ENCODE measurements at regions not wholly inside any gene's neighbourhood (a gene's known extent, or its start where the extent isn't known, plus 50 kb on each side); places are given as distances from the start of the nearest gene placed in this dataset.

DNA sequence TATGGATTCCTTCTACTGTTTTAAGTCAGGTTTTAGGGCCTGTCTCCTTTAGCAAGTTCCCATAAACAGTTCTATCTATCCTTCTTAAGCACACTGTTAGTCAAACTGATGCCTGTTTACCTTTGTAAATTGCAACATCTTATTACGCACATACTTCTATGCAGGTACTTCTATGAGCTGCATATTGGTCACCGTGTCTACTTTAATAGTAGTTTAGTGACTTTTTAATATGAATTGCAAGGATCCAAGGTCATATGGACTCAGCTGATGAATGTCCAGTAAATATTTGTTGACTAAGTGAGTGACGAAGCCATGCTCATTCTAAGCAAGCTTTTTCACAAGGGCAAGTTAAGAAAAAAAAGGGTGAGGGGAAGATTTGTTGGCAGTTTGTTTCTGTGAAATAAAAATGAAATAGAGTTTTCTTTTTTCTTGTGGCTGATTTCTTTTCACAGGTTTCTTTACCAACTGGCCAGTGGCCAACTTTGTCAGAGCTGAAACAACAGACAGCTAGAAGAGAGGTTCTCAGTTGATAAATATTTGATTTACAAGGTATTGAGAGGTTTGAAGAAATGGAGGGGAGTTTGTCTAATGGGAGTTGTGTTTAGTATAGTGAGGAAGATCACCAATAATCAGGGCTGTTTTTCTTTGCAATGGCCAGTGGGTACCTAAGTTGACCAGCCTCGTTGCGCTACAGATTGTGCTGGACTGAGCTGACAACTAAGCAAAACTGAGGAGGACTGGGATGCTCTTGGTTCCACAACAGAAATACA, 141.1 kb downstream of the SLC15A5 start:
- CTCF ChIA-PET = no interaction called here

DNA sequence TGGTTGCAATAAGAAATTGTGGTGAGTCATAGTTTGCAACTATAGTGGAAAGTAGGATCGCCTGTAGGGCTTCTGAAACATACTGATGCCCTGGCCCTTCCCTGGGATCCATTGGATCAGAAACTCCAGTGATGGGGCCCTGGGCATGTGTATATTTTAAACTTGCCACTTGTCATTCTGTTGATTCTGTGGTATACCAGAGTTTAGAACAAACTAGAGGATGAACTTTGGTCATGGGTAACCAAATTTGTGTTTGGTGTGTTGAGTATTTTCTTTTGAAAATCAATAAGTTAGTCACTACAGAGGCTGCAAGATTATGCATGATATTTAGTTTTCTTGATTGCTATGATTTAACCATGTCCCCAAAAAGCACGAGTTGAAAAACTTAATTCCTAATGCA, 142.2 kb downstream of the SLC15A5 start:
- ChIA-PET CTCF (no interaction called here), POLR2A (no interaction called here)

More for the DNA sequence above, 141.1 kb downstream of the SLC15A5 start:
- POLR2A ChIA-PET = no interaction called here

DNA sequence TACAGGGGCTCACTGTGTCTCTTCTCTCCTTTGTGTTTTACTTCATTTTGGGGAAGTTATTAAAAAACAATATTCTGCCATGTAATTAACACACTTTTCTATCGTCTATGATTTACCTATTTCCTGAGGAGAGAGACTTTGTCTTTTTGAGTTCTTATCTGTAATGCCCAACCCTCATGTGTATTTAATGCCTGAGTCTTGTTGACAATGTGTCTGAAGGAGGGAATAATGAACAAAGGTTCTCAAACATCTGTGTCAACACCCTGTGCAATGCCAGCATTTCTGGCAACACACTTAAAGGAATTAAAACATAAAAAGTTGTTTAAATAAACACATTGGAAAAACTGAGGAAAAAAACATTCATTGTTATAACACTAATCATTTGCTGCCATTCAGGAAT, 147.1 kb downstream of the SLC15A5 start:
- POLR2A ChIA-PET = no interaction called here
- CTCF ChIA-PET = no interaction called here

DNA sequence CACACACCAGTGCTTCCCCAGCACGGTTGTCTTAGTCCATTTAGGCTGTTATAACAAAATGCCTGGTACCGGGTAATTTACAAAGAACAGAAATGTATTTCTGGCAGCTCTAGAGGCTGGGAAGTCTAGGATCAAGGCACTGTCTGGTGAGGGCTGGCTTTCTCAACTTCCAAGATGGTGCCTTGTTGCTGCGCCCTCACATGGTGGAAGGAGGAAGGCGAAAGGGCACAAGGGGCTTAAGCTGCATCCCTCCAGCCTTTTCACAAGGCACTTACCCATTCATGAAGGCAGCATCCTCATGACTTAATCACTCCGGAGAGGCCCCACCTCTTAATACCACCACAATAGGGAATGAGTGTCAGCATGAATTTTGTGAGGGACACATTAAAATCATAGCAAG, 155.5 kb downstream of the SLC15A5 start:
- POLR2A ChIA-PET = no interaction called here
- CTCF ChIA-PET = no interaction called here

DNA sequence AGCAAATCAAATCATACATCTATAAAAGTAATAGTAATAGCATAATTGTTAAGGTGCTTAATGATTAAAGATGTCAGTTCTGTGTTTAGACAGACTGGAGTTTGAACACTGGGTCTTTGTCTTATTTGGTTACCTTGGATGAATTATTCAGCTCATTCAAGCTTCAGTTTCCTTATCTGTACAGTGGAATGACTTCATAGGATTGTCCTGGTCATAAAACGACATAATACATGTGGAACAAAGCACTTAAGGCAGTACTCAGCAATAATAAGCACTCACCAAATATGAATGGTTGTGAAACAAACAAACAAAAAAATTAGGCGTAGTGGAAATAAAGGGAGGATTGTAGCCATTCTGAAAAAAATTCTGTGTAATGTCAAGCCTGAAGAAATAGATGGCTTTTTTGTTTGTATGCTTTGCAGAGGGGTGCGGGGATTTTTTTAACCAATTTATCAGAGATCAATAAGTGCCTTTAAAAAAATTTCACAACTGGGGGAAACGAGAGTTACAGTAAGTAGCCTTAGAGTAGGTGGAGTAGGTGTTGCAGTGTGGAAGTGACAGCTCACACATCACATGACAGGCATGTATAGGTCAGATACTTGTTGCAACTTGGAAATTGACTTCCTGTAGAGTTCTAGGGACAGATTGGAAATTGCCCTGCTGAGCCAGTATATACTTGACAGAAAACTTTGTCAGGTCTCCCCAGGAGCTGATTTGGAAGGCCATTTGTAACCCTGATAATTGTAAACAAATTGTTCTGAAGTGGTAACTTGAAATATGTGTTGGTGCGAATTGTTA, 157.7 kb downstream of the SLC15A5 start:
- POLR2A ChIA-PET = no interaction called here
- CTCF ChIA-PET = no interaction called here

DNA sequence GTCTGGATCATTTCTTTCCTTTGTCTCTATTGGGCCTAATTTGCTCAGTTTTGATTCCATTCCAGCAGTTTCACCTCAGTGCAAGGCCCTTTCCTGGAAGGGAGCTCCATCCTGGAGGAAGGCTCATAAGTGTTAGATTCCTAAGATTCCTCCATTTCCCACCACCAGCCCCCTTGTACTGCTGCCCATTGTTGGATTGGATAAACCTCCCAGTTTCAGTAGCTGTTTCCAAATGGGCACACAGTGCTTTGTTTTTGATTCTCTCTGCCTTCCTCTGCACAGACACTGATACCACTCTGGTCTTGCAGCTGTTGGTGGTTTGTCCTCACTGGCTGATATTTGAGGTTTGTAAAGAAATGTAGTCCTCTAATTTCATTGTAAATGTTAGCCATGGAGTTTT, 158.9 kb downstream of the SLC15A5 start:
- ChIA-PET POLR2A (no interaction called here), CTCF (no interaction called here)

DNA sequence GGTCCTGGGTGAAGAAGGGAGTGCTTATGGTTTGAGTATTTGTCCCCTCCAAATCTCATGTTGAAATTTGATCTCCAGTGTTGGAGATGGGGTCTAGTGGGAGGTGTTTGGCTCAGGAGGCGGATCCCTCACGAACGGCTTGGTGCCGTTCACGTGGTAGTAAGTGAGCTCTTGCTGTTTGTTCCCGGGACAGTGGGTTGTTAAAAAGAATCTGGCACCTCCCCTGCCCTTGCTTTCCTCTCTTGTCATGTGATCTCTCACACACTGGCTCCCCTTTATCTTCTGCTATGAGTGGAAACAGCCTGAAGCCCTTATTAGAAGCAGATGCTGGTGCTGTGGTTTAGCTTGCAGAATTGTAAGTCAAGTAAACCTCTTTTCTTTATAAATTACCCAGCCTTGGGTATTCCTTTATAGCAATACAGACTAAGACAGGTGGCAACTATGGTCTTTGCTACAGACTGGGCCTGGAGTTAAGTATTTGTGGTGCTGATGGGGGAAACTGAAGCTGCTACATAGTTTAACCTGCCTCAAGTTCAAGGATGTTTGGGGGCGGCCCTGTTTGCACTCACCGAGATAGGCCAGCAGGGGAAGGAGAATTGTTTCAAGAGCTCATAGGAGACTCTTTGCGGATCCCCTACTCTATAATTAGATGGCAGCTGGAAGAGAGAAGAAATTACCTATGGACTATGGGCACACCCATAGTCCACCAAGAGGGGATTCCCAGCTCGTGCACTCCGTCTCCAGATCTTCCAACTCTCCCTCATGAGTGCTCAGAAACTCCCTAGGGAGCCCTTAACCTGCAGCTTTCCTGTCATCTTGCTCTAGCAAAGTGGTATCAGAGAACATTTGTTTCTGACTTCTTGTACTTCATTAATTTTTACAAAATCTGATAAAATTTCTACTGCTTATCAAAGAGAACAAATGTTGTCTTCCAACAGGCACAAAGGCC, 164.6 kb downstream of the SLC15A5 start:
- POLR2A ChIA-PET = no interaction called here
- CTCF ChIA-PET = no interaction called here

DNA sequence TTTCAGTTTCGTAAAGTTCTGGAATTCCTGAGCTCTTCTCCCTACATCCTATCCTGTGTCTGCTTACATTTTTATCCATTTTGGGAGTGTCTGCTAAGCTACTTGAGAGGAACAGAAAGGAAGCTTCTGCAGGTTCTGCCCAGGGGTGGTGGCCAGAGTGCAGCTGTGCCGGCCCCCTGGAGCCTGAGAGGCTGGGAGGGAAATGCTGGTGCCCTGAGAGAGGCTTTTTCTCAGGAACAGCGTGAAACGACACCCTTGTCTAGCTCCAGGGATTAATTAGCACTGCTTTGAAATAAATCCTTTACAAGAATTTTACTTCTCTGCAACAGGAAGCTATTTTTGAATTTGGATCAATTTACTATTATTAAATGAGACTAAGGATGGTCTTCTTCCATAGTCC, 165.4 kb downstream of the SLC15A5 start:
- ChIA-PET POLR2A (no interaction called here), CTCF (no interaction called here)

DNA sequence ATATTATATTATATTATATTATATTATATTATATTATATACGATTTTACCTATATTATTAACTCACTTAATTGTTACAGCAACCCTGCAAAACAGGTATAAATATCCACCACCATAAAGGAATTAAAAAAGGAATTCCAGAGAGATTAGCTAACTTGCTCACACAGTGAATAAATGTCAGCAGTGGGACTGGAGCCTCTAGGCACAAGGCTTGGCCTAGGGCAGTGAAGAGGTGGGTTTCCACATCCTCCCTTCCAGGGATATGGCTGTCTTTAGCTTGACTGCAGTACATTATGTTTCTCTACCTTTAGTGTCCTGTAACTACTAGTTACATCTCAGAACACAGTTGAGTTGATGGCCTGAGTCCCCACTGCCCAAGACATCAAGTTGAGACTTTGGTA, 166.9 kb downstream of the SLC15A5 start:
- ChIA-PET CTCF (no interaction called here), POLR2A (no interaction called here)

DNA sequence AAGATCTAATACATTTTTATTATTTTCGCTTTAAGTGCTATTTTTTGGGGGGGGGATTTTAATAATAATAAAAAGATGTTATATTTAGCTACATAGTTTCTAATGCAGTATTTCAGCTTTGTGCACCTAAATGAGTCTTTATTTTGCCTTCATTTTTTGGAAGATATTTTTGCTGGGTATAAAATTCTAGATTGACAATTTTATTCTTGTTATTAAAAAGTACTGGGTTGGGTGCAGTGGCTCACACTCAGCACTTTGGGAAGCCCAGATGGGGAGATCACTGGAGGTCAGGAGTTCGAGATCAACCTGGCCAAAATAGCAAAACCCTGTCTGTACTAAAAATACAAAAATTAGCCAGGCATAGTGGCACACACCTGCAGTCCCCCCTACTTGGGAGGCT, 173.6 kb downstream of the SLC15A5 start:
- ChIA-PET POLR2A (no interaction called here), CTCF (no interaction called here)

DNA sequence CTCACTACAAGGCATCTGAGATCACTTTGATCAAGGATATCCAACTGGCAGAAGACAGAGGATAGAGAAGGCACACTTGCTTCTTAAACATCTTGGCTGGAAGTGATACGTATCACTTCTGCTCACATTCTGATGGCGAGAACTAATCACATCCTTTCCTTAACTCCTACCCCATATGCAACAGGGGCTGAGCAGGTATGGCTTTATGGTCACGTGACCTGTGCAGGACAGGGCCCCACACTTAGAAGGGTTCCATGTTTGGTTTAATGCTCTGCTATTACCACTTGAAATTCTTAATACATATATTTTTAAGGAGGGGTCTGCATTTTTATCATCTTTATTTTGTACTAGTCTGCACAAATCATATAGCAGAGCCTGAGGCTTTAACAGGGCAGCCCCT, 177.3 kb downstream of the SLC15A5 start:
- ChIA-PET CTCF (no interaction called here), POLR2A (no interaction called here)

DNA sequence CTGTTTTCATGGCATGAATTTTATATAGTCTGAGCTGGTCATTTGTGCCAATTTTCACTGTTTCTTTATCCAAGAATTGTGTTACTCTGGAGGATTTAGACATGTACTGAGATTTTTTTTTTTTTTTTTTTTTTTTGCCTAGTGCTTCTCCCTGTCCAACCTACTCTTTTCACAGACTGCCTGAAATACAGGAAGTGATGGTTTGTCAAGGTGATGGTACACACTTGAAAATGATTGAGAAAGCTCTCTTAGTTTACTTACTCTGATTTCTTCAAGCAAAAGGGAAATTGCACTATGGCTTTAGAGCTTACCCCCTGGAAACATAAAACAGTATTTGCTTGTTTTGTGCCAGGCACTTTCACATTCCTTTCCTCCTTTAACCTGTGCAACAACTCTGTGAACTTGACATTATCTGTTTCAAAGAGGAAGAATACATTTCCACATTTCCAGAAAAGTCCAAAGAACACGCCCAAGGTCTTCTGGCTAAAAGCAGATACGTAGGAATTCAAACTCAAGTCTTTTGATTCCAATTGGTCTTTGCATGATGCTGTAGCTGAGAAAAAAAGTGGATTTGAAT, 181.1 kb downstream of the SLC15A5 start:
- ChIA-PET CTCF (no interaction called here), POLR2A (no interaction called here)

DNA sequence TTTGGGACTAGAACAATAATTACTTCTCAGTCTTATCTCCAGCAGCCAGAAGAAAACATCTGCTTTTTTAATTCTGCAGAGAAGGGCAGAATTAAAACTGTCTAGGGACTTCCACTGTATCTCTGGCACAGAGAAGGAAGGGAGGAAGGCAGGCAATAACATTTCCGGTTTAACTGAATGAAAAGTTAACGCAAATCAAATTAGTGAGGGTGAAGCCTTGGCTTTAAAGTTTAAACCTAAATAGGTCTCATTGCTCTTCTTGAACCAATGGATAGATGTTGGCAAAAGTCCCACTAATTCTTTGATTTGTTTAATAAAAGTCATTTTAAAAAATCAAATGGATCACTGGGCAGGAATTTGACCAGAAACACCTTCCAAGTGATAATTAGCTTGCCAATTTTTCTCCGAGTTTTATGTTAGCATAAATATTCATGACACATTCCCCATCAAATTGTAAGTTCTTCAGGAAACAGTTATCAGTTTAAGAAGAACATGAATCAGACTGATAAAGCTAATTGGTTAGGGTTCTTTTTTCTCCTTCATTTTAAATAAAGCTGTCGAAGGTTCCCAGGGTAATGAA, 181.9 kb downstream of the SLC15A5 start:
- POLR2A ChIA-PET = no interaction called here
- CTCF ChIA-PET = interaction anchor here (1.4 kb wide), 1 partner anchor 10 kb away, joined by 3 read pairs; no protein-coding TSS in a partner anchor

DNA sequence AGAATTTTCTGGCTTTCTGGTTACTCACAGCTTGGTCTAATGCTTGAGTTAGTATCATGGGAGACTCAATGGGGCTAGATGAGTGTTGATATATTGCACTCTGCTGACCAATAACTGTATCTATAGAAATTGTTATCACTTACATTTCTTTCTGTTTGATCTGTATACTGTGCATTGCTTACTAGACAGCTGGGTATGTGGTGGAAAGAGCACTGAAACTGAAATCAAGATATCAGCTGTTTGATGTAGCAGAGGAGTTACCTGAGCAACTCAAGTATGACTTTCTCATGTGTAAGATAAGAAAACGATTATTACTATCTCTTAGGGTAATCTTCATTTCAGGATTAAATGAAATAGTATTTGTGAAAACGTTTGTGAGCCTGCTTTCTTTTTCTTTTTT, 183.0 kb downstream of the SLC15A5 start:
- ChIA-PET CTCF (interaction anchor here (1.4 kb wide), 1 partner anchor 8 kb away, joined by 3 read pairs; no protein-coding TSS in a partner anchor), POLR2A (no interaction called here)

DNA sequence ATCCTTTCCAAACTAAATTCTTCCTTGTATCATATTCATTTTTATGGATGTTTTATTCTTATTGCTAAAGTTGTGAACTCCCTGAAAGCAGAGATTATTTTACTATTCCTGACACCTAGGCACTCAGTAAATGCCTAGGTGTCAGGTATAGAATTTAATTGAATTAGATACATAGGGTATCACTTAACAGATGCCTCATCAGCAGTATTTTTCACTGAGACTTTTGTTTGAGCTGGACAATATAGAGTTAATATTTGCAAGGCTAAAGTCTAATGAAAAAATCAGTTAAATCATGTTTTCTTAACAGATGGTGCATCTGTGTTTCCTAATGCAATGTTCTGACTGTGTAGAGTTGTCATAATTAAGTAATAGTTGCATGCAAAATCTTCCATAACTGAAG, 182.7 kb downstream of the DERA start:
- ChIA-PET POLR2A (no interaction called here), CTCF (no interaction called here)

DNA sequence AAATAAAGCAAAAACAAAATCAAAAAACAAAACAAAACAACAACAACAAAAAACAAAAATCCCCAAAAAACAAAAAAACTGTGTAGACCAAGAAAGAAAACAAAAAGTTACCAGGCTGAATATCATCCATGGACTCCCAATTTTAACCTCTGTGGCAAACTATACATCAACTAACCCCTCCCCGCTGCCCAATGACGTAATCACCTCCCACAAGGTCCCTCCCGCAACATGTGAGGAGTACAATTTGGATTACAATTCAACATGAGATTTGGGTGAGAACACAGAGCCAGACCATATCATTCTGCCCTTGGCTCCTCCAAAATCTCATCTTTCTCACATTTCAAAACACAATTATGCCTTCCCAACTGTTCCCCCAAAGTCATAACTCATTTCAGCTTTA, 179.8 kb downstream of the DERA start:
- ChIA-PET CTCF (no interaction called here), POLR2A (no interaction called here)

DNA sequence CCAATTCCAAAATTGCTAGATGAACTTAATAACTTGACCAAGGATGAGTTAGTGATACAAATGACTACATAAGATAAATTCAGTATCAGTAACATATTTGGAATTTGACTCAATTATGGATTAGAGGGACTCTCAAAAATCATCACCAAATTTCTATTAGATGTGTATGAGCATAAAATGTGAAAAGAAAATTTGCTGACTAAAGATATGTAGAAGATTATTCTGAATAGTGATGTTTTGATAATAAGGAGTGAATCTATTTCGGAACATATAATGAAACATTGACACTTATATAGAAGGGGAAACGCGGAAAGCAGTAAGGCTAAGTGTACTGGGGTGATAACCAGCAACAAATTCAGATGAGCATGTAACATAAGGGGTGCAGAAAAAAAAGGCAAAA, 177.3 kb downstream of the DERA start:
- ChIA-PET CTCF (no interaction called here), POLR2A (no interaction called here)
